GM21825 (cell line): ENCODE measurements at regions not wholly inside any gene's neighbourhood (a gene's known extent, or its start where the extent isn't known, plus 50 kb on each side); places are given as distances from the start of the nearest gene placed in this dataset.
"Not testable (repeated sequence)": the region's sequence is repeated elsewhere in the genome, so short reads cannot be mapped to it uniquely, and the experiment has no call there.

Source experiments
- ATAC-seq: cut with Tn5 transposase; IDR thresholded peaks from one replicate; pipeline ENCODE4 v1.9.1; 2021; ENCODE audit warnings: mild to moderate bottlenecking, moderate library complexity; ENCODE audit not compliant: unreplicated experiment

GRCh38 chr1:58836408-58836807 lies 52.6 kb upstream of the JUN start:
- ATAC-seq, result no peak

GRCh38 chr1:58837886-58838285 lies 54.0 kb upstream of the JUN start:
- no peak for ATAC-seq

DNA sequence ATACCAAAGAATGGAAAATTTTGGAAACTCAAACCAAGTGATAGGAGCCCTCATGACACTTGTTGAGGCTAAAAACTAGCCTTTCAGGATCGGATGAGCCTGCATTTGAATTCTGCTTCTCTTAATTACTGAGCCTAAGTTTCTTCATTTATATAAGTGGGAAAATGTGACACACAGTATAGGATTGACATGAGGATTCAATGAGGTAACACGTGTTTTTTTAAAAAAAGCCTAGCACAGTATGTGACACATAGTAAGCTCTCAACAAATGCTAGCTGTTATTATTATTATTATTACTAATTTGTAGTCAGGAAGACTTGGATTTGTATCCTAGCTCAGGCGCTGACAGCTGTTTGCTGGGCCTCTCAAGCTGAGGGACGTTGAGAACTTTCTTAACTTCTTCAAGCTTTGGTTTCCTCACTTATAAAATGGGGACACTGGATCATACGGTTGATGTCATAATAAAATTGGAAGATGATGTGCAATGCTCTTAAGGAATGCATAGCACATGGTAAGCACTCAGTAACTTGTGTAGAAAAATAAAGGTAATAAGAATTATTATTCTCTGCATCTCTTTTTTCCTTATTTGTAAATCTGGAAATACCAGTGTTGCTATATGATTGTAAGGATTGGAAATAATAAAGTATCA lies 55.4 kb upstream of the JUN start:
- no peak for ATAC-seq

- ATAC-seq, result no peak
Observed at GRCh38 chr1:58839846-58840835, 56.3 kb upstream of the JUN start.

DNA sequence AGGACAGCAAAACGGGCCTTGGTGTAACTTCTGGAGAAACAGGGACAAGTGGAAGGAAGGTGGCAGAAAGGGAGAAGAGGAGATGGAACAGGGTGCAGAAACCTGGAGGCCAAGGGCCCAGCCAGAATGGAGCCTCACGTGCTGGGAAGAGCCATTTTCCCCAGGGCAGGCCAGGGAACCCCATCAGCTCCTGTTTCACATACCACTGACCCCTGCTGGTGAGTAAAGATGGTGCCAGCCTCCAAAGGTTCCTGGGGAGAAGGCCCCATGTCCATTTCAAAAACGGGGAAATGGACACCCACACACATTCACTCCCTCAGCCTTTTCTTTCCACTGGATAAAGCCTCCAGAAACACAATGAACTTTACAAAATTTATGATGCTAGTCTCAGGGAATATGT lies 57.6 kb upstream of the JUN start:
- ATAC-seq, result no peak

DNA sequence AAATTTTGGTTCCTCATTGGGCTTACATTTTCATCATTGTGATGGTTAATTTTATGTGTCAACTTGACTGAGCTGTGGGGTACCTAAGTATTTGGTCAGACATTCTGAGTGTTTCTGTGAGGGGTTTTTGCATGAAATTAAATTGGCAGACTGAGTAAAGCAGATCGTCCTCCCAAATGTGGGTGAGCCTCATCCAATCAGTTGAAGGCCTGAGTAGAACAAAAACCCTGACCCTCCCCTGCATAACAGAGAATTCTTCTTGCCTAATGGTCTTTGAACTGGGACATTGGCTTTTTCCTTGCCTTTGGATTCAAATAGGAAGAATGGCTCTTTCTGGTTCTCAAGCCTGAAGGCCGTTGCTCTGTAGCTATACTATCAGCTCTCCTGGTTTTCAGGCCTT lies 59.1 kb upstream of the JUN start:
- ATAC-seq, result no peak

DNA sequence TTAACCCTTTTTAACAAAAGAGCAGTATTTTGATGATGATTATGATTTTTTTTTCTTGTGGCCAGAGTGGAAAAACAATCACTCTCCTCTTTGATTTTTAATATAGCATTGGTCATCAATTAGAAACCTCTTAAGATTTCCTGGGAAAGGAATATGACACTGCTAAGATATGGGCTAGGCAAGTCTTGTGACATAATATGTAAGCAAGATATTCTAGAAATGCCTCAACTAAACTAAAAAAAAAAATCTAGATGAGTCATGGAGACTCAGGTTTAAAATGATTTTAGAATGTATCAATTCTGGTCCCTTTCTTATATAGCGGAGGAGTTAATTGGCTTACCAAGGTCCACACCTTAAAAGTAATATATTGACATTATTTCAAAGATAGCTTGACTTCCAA lies 60.3 kb upstream of the JUN start:
- no peak for ATAC-seq

DNA sequence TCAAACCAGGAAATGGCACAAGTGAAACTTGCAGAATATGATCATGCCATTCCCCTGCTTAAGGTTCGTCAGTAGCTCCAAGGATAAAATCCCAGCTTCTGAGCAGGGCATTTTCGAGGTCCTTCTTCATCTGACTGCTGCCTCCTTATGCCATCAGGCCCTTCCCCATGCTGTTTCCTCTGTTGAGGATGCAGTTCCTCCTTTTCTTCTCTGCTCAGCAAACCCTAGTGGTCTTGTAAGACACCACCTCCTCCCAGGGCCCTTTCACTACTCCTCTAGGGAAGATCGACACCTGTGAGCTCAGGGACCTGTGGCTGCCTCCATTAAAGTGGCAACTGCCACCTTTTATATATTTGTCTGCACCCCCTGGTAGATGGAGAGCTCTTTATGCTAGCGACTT lies 62.1 kb upstream of the JUN start:
- no peak for ATAC-seq

- ATAC-seq, result no peak
Observed at GRCh38 chr1:58848818-58849411, 65.1 kb upstream of the JUN start.

- ATAC-seq, result no peak
Observed at GRCh38 chr1:58849551-58849950, 65.7 kb upstream of the JUN start.

GRCh38 chr1:58850636-58851035 lies 66.8 kb upstream of the JUN start:
- no peak for ATAC-seq

GRCh38 chr1:58852731-58853485 lies 69.1 kb upstream of the JUN start:
- no peak for ATAC-seq

- ATAC-seq, result no peak
Observed at GRCh38 chr1:58854576-58854975, 70.7 kb upstream of the JUN start.

DNA sequence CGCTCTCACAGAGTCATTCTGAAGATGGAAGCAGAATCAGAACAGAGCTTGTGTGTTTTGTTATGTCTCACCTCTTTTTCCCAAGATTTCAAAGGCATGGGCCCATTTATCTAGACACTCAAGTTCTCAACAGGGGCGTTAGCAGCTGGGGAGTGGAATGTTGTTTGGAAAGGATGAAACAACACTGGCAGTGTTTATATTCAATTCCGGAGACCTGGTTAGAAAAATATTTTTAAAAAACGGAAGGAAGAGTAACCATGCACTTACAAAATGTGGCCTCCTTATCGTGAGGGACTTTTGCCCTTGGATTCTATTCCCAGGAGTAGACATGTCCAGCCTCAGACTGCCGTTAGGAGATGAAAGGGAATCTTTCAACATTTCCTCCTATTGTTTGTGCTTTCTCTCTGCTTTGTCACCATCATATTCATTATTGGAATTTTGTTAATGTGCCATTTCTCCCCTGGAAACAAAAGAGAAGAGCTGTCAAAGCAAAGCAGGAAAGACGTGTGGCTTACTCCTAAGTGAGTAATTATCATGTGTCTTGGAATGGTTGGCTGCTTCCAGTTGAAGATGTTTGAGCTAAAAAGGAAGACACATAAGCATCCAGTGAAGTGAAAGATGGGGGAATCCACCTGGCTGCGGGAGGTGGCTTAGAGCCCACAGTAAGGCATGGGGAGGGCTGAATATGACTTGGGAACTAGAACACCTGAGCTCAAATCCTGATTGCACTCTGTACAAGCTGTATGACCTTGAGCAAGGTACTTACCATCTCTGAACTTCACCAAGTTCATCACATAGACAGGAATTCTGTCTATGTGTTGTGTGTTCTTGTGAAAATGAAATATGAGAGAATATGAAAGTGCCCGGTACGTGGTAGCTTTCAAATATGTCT lies 71.7 kb upstream of the JUN start:
- no peak for ATAC-seq

DNA sequence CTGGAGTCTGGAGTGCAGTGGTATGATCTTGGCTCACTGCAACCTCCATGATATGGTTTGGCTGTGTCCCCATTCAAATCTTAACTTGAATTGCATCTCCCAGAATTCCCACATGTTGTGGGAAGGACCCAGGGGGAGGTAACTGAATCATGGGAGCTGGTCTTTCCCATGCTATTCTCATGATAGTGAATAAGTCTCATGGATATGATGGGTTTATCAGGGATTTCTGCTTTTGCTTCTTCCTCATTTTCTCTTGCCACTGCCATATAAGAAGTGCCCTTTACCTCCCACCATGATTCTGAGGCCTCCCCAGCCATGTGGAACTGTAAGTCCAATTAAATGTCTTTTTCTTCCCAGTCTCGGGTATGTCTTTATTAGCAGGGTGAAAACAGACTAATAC lies 72.4 kb upstream of the JUN start:
- not testable (repeated sequence) for ATAC-seq

GRCh38 chr1:58857680-58858673 lies 74.1 kb upstream of the JUN start:
- ATAC-seq, result peak; percentile 84

GRCh38 chr1:58859769-58860485 lies 76.1 kb upstream of the JUN start:
- ATAC-seq, result no peak

DNA sequence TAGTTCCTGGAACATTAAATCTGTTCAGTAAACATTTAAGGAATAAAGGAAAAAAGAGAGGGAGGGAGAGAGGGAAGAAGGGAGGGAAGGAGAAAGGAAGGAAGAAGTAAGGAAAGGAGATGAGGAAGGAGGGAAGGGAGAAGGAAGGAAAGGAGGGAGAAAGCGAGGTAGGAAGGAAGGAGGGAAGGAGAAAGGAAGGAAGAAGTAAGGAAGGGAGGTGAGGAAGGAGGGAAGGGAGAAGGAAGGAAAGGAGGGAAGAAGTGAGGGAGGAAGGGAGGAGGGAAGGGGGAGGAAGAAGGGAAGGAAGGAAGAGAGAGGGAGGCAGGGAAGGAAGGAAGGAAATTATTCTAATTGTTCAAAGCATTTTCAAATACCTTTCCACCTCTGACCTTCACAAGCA lies 77.2 kb upstream of the JUN start:
- no peak for ATAC-seq
